ENCODE measurements at regions not wholly inside any gene's neighbourhood (a gene's known extent, or its start where the extent isn't known, plus 50 kb on each side); places are given as distances from the start of the nearest gene placed in this dataset.

DNA sequence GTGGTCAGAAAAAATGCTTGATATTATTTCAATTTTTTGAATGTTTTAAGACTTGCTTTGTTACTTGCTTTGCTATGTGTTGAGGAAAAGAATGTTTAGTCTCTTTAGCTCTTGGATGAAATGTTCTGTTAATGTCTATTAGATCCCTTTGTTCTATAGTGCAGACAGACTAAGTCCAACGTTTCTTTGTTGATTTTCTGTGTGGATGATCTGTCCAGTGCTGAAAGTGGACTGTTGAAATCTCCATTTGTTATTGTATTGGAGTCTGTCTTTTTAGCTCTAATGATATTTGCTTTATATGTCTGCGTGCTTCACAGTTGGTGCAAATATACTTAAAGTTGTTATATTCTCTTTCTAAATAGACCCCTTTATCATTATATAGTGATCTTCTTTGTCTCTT, 220.6 kb downstream of the GUCY2F start:
- ATAC-seq (replicated peaks in 1 of 4) (no peak), DNase-seq (no peak)
- H3K27ac Mint-ChIP-seq = no peak overlapping the region
- Histone ChIP-seq H3K4me1 (ENCODE audit: control insufficient read depth in 1 of 2, extremely low read depth in 1 of 2, insufficient read depth in 2 of 2, low read length in 2 of 2) (no peaks in the 10 kb centered on the region), H3K27ac (ENCODE audit: low read length) (no peak overlapping the region), H3K27me3 (replicated peaks in 1 of 2; ENCODE audit: control insufficient read depth in 2 of 2, extremely low read depth in 1 of 2, insufficient read depth in 2 of 2, low read length in 1 of 2) (no peaks in the 10 kb centered on the region), H3K4me3 (ENCODE audit: control insufficient read depth in 1 of 2, extremely low read depth in 1 of 2, low read length in 1 of 2) (no peak overlapping the region), H3K9me3 (no peaks in the 10 kb centered on the region), H3K36me3 (ENCODE audit: control insufficient read depth in 2 of 2, extremely low read depth in 1 of 2, insufficient read depth in 1 of 2, low read length in 1 of 2) (no peaks in the 10 kb centered on the region)
- ChIA-PET CTCF (no interaction called here), POLR2A (no interaction called here)
- no peaks in the 10 kb centered on the region for H3K4me1 Mint-ChIP-seq
- peaks cover 0 to 12% of the 10 kb centered on the region in 2 donors for H3K27me3 Mint-ChIP-seq
- no peaks in the 10 kb centered on the region for H3K36me3 Mint-ChIP-seq
- no peak overlapping the region for H3K4me3 Mint-ChIP-seq
- peaks cover 2 to 8% (median 6%) of the 10 kb centered on the region in 3 donors for H3K9me3 Mint-ChIP-seq
- WGBS (ENCODE audit: insufficient coverage) = no CpG with 5 or more reads among the region's 2 CpGs

DNA sequence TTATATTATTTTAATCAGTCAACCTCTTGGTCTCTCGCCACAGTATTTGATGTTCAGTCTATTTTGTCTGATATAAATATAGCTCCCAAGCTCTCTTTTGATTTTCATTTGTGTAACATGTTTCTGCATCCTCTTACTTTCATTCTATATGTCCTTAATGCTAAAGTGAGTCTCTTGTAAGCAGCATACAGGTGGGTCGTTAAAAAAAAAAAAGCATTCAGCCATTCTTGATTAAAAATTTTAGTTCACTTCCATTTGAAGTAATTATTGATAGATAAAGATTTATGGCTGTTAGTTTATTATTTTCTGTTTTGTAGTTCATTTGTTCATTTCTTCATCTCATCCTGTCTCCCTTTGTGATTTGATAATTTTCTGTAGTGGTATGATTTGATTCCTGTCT, 229.1 kb downstream of the GUCY2F start:
- Histone ChIP-seq H3K36me3 (ENCODE audit: control insufficient read depth in 2 of 2, extremely low read depth in 1 of 2, insufficient read depth in 1 of 2, low read length in 1 of 2) (no peaks in the 10 kb centered on the region), H3K4me3 (ENCODE audit: control insufficient read depth in 1 of 2, extremely low read depth in 1 of 2, low read length in 1 of 2) (no peak overlapping the region), H3K4me1 (ENCODE audit: control insufficient read depth in 1 of 2, extremely low read depth in 1 of 2, insufficient read depth in 2 of 2, low read length in 2 of 2) (no peaks in the 10 kb centered on the region), H3K27me3 (replicated peaks in 1 of 2; ENCODE audit: control insufficient read depth in 2 of 2, extremely low read depth in 1 of 2, insufficient read depth in 2 of 2, low read length in 1 of 2) (no peaks in the 10 kb centered on the region), H3K27ac (ENCODE audit: low read length) (no peak overlapping the region), H3K9me3 (no peaks in the 10 kb centered on the region)
- CTCF ChIA-PET = no interaction called here
- H3K27ac Mint-ChIP-seq = no peak overlapping the region
- no peaks in the 10 kb centered on the region for H3K36me3 Mint-ChIP-seq
- WGBS (ENCODE audit: insufficient coverage) = no CpG with 5 or more reads among the region's 2 CpGs
- POLR2A ChIA-PET = no interaction called here
- H3K4me3 Mint-ChIP-seq = no peak overlapping the region
- no peak for ATAC-seq (replicated peaks in 1 of 4)
- no peaks in the 10 kb centered on the region for H3K4me1 Mint-ChIP-seq
- H3K27me3 Mint-ChIP-seq = peaks cover 0 to 3% of the 10 kb centered on the region in 2 donors
- H3K9me3 Mint-ChIP-seq = peaks cover 4 to 22% (median 15%) of the 10 kb centered on the region in 3 donors
- DNase-seq = no peak

DNA sequence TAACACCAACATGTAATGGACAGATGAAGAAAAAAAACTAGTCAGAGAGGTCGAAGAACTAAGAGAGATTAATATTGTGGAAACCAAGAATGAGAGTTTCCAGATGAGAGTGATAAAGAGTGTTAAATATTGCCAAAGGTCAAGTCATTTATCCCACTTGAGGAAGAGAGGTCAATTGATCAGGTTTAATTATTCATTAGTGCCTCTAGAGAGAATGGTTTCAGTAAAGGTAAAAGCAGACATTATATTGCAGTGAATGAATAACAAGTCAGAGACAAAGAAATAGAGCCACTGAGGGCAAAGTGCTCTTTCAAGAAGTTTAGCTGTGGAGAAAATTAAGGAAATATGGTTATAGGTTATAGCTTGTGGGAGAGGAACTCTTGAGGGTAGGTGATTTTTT, 263.1 kb downstream of the GUCY2F start:
- Histone ChIP-seq H3K4me3 (ENCODE audit: control insufficient read depth in 1 of 2, extremely low read depth in 1 of 2, low read length in 1 of 2) (no peak overlapping the region), H3K27me3 (replicated peaks in 1 of 2; ENCODE audit: control insufficient read depth in 2 of 2, extremely low read depth in 1 of 2, insufficient read depth in 2 of 2, low read length in 1 of 2) (no peaks in the 10 kb centered on the region), H3K9me3 (no peaks in the 10 kb centered on the region), H3K4me1 (ENCODE audit: control insufficient read depth in 1 of 2, extremely low read depth in 1 of 2, insufficient read depth in 2 of 2, low read length in 2 of 2) (no peaks in the 10 kb centered on the region), H3K27ac (ENCODE audit: low read length) (no peak overlapping the region), H3K36me3 (ENCODE audit: control insufficient read depth in 2 of 2, extremely low read depth in 1 of 2, insufficient read depth in 1 of 2, low read length in 1 of 2) (no peaks in the 10 kb centered on the region)
- ChIA-PET POLR2A (no interaction called here), CTCF (no interaction called here)
- peaks cover 0 to 4% of the 10 kb centered on the region in 2 donors for H3K27me3 Mint-ChIP-seq
- WGBS (ENCODE audit: insufficient coverage) = no CpG with 5 or more reads among the region's 1 CpG
- H3K9me3 Mint-ChIP-seq = no peaks in the 10 kb centered on the region
- no peaks in the 10 kb centered on the region for H3K4me1 Mint-ChIP-seq
- H3K4me3 Mint-ChIP-seq = no peak overlapping the region
- H3K36me3 Mint-ChIP-seq = no peaks in the 10 kb centered on the region
- H3K27ac Mint-ChIP-seq = no peak overlapping the region
- DNase-seq (no peak), ATAC-seq (replicated peaks in 1 of 4) (no peak)

DNA sequence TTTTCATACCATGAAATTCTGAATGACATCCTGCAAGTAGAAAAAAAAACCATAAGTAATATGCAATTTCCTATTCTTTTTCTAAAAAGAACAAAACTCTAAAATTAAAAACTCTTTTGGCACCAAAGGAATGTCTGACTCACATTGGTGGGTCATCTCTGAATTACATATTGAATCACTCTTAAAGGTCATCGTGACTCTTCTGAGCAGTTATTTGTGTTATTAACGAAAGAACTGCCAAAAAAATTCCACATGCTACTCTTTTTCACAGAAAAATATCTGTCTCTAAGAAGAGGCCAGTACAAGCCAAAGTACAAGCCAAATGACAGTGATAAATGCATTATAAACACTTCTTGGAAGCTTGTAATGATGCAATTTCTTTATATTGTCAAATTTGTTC, 282.2 kb downstream of the GUCY2F start:
- ATAC-seq (replicated peaks in 1 of 4) = no peak
- Histone ChIP-seq H3K4me1 (ENCODE audit: control insufficient read depth in 1 of 2, extremely low read depth in 1 of 2, insufficient read depth in 2 of 2, low read length in 2 of 2) (no peaks in the 10 kb centered on the region), H3K27me3 (replicated peaks in 1 of 2; ENCODE audit: control insufficient read depth in 2 of 2, extremely low read depth in 1 of 2, insufficient read depth in 2 of 2, low read length in 1 of 2) (no peaks in the 10 kb centered on the region), H3K4me3 (ENCODE audit: control insufficient read depth in 1 of 2, extremely low read depth in 1 of 2, low read length in 1 of 2) (no peak overlapping the region), H3K27ac (ENCODE audit: low read length) (no peak overlapping the region), H3K9me3 (no peaks in the 10 kb centered on the region), H3K36me3 (ENCODE audit: control insufficient read depth in 2 of 2, extremely low read depth in 1 of 2, insufficient read depth in 1 of 2, low read length in 1 of 2) (no peaks in the 10 kb centered on the region)
- no peak for DNase-seq
- ChIA-PET POLR2A (no interaction called here), CTCF (no interaction called here)
- Mint-ChIP-seq H3K9me3 (peaks cover 0 to 6% (median 3%) of the 10 kb centered on the region in 3 donors), H3K36me3 (no peaks in the 10 kb centered on the region), H3K4me1 (no peaks in the 10 kb centered on the region), H3K27me3 (peaks cover 0 to 3% of the 10 kb centered on the region in 2 donors), H3K4me3 (no peak overlapping the region), H3K27ac (no peak overlapping the region)
- no CpG with 5 or more reads among the region's 2 CpGs for WGBS (ENCODE audit: insufficient coverage)

DNA sequence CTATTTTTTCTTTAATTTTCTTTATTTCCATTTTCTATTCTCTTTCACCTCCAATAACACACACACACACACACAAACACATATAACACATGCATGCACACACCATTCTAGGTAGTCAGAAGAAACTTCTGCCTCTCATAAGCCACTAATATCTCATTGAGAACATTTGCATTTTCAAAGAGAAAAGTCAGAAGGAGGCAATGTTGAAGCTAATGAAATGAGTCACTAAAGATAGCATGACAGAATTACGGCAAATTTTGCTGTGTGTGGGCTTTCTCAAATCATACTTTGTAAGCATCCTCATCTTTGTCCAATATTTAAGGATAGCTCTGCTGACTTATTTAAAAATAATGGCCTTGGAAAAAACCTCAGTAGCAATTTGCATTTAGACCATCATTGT, 291.3 kb downstream of the GUCY2F start:
- no peaks in the 10 kb centered on the region for H3K27me3 ChIP-seq (replicated peaks in 1 of 2; ENCODE audit: control insufficient read depth in 2 of 2, extremely low read depth in 1 of 2, insufficient read depth in 2 of 2, low read length in 1 of 2)
- H3K27ac ChIP-seq (ENCODE audit: low read length) = no peak overlapping the region
- no peak overlapping the region for H3K27ac Mint-ChIP-seq
- no peaks in the 10 kb centered on the region for H3K4me1 Mint-ChIP-seq
- POLR2A ChIA-PET = no interaction called here
- no peak for DNase-seq
- H3K9me3 ChIP-seq = no peaks in the 10 kb centered on the region
- no peak for ATAC-seq (replicated peaks in 1 of 4)
- WGBS (ENCODE audit: insufficient coverage) = no CpG with 5 or more reads among the region's 1 CpG
- no peaks in the 10 kb centered on the region for H3K36me3 Mint-ChIP-seq
- CTCF ChIA-PET = no interaction called here
- H3K4me3 ChIP-seq (ENCODE audit: control insufficient read depth in 1 of 2, extremely low read depth in 1 of 2, low read length in 1 of 2) = no peak overlapping the region
- H3K4me1 ChIP-seq (ENCODE audit: control insufficient read depth in 1 of 2, extremely low read depth in 1 of 2, insufficient read depth in 2 of 2, low read length in 2 of 2) = no peaks in the 10 kb centered on the region
- no peak overlapping the region for H3K4me3 Mint-ChIP-seq
- peaks cover 0 to 13% of the 10 kb centered on the region in 2 donors for H3K27me3 Mint-ChIP-seq
- H3K9me3 Mint-ChIP-seq = no peaks in the 10 kb centered on the region
- H3K36me3 ChIP-seq (ENCODE audit: control insufficient read depth in 2 of 2, extremely low read depth in 1 of 2, insufficient read depth in 1 of 2, low read length in 1 of 2) = no peaks in the 10 kb centered on the region

DNA sequence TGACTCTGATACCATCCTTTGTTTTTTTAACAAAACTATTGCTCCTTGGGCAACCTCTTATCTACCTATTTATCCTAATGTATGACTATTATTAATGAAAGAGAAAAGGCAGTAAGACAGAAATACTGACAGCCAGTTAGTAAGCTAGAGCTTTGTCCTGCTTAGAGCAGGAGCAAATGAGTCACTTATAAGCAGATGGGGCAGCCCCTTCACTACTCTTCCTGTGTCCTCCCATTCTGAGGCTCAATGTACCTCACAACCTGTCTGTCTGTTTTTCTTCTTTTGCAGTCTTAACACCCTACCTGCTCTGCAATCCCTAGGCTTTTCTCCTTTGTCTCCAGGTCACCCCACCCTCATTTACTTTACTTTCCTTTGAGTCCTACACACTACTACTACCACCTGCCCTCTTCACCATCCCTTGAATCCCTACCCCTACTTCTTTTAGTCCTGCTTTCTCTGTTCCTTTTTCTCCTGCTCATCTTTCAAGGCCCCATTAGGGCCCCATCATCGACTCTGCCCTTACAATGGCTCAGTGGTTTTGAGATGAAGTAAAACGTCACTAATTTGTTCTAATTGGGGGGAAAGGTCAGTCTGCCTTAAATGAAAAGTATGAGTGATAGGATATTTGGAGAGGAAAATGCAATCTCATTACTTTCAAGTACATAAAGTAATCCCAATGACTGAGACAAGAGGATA, 294.3 kb downstream of the GUCY2F start:
- no peaks in the 10 kb centered on the region for H3K36me3 ChIP-seq (ENCODE audit: control insufficient read depth in 2 of 2, extremely low read depth in 1 of 2, insufficient read depth in 1 of 2, low read length in 1 of 2)
- Mint-ChIP-seq H3K27me3 (peaks cover 0 to 6% of the 10 kb centered on the region in 2 donors), H3K9me3 (no peaks in the 10 kb centered on the region), H3K4me3 (no peak overlapping the region), H3K36me3 (no peaks in the 10 kb centered on the region), H3K27ac (no peak overlapping the region), H3K4me1 (no peaks in the 10 kb centered on the region)
- no peak for DNase-seq
- ATAC-seq (replicated peaks in 1 of 4) = no peak
- no CpG with 5 or more reads among the region's 2 CpGs for WGBS (ENCODE audit: insufficient coverage)
- no peaks in the 10 kb centered on the region for H3K27me3 ChIP-seq (replicated peaks in 1 of 2; ENCODE audit: control insufficient read depth in 2 of 2, extremely low read depth in 1 of 2, insufficient read depth in 2 of 2, low read length in 1 of 2)
- H3K4me1 ChIP-seq (ENCODE audit: control insufficient read depth in 1 of 2, extremely low read depth in 1 of 2, insufficient read depth in 2 of 2, low read length in 2 of 2) = no peaks in the 10 kb centered on the region
- no peak overlapping the region for H3K4me3 ChIP-seq (ENCODE audit: control insufficient read depth in 1 of 2, extremely low read depth in 1 of 2, low read length in 1 of 2)
- no peak overlapping the region for H3K27ac ChIP-seq (ENCODE audit: low read length)
- CTCF ChIA-PET = no interaction called here
- POLR2A ChIA-PET = no interaction called here
- no peaks in the 10 kb centered on the region for H3K9me3 ChIP-seq

DNA sequence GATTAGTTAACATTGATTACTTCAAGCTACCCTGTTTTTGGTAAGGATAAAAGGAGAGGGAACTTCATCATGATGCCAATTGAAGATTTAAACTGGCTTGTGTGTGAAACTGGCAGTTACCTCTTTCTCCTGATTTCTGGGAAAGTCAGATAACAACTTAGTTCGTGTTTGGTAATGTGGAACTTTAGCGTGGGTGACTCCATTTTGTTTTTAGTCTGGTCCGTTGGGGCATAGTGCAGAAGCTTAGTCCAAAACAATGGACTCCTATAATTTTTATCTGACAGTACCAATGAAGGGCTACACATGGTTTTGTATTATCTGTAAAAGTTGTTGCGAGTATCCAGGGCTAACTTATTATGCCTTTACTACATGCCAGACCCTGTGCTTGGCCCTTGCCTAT, 294.9 kb downstream of the GUCY2F start:
- POLR2A ChIA-PET = no interaction called here
- ATAC-seq (replicated peaks in 1 of 4) = no peak
- no peaks in the 10 kb centered on the region for H3K9me3 ChIP-seq

More for the DNA sequence above, 294.9 kb downstream of the GUCY2F start:
- Mint-ChIP-seq H3K4me1 (no peaks in the 10 kb centered on the region), H3K4me3 (no peak overlapping the region), H3K36me3 (no peaks in the 10 kb centered on the region), H3K27ac (no peak overlapping the region), H3K27me3 (peaks cover 0 to 6% of the 10 kb centered on the region in 2 donors), H3K9me3 (peaks cover 0 to under 1% (median 0%) of the 10 kb centered on the region in 3 donors)
- H3K27ac ChIP-seq (ENCODE audit: low read length) = no peak overlapping the region
- no peaks in the 10 kb centered on the region for H3K4me1 ChIP-seq (ENCODE audit: control insufficient read depth in 1 of 2, extremely low read depth in 1 of 2, insufficient read depth in 2 of 2, low read length in 2 of 2)
- no CpG with 5 or more reads among the region's 4 CpGs for WGBS (ENCODE audit: insufficient coverage)
- H3K4me3 ChIP-seq (ENCODE audit: control insufficient read depth in 1 of 2, extremely low read depth in 1 of 2, low read length in 1 of 2) = no peak overlapping the region
- CTCF ChIA-PET = no interaction called here
- no peaks in the 10 kb centered on the region for H3K27me3 ChIP-seq (replicated peaks in 1 of 2; ENCODE audit: control insufficient read depth in 2 of 2, extremely low read depth in 1 of 2, insufficient read depth in 2 of 2, low read length in 1 of 2)
- no peak for DNase-seq
- H3K36me3 ChIP-seq (ENCODE audit: control insufficient read depth in 2 of 2, extremely low read depth in 1 of 2, insufficient read depth in 1 of 2, low read length in 1 of 2) = no peaks in the 10 kb centered on the region
